OCI-LY1 (cell line): ENCODE measurements at regions not wholly inside any gene's neighbourhood (a gene's known extent, or its start where the extent isn't known, plus 50 kb on each side); places are given as distances from the start of the nearest gene placed in this dataset.

Experiments
- H2AFZ ChIP-seq: fragments of 200-600 bp; sonication (generic), shearing (Covaris generic); 2 replicates; pipeline ENCODE4 v1.6.0; 2014; ENCODE audit warnings: antibody characterized with exemption, mild to moderate bottlenecking, low read length
- H3F3A ChIP-seq: fragments of 200-600 bp; sonication (generic), shearing (Covaris generic); 2 replicates; pipeline ENCODE4 v1.6.0; 2014; ENCODE audit warnings: mild to moderate bottlenecking, antibody characterized with exemption, low read length, moderate library complexity; ENCODE audit not compliant: insufficient read depth
- H3K27ac ChIP-seq: fragments of 200-600 bp; sonication (generic); 2 replicates; pipeline ENCODE4 v1.5.1; 2014; ENCODE audit warnings: low read length, mixed run types, mild to moderate bottlenecking, low read depth; ENCODE audit not compliant: poor library complexity, severe bottlenecking
- H3K27me3 ChIP-seq: fragments of 200-600 bp; sonication (generic); 2 replicates; pipeline ENCODE4 v1.6.0; 2014; ENCODE audit warnings: antibody characterized with exemption, mild to moderate bottlenecking, low read length, moderate library complexity; ENCODE audit not compliant: insufficient read depth
- H3K36me3 ChIP-seq: fragments of 200-600 bp; sonication (generic); 2 replicates; pipeline ENCODE4 v1.6.1; 2014; ENCODE audit warnings: mild to moderate bottlenecking, antibody characterized with exemption, low read length, moderate library complexity, mixed read lengths; ENCODE audit not compliant: insufficient read depth
- H3K4me1 ChIP-seq: fragments of 200-600 bp; sonication (generic); 2 replicates; pipeline ENCODE4 v1.5.1; 2014; ENCODE audit warnings: mild to moderate bottlenecking, low read length, moderate library complexity; ENCODE audit not compliant: insufficient read depth, severe bottlenecking
- H3K4me2 ChIP-seq: fragments of 200-600 bp; sonication (generic), shearing (Covaris generic); 2 replicates; pipeline ENCODE4 v1.6.1; 2014; ENCODE audit warnings: low read length
- H3K4me3 ChIP-seq: fragments of 200-600 bp; sonication (generic); 2 replicates; pipeline ENCODE4 v1.5.1; 2014; ENCODE audit warnings: low read length, low read depth, mild to moderate bottlenecking, mixed read lengths; ENCODE audit not compliant: poor library complexity, severe bottlenecking
- H3K79me2 ChIP-seq: fragments of 200-600 bp; shearing (Covaris generic); 2 replicates; pipeline ENCODE4 v1.6.1; 2016; ENCODE audit warnings: mixed run types, low read length, mixed read lengths; ENCODE audit not compliant: insufficient read depth
- H3K9ac ChIP-seq: fragments of 200-600 bp; sonication (generic), shearing (Covaris generic); 2 replicates; pipeline ENCODE4 v1.6.1; 2014; ENCODE audit warnings: mild to moderate bottlenecking, low read length, mixed read lengths
- H3K9me2 ChIP-seq: fragments of 200-600 bp; sonication (generic), shearing (Covaris generic); 2 replicates; pipeline ENCODE4 v1.6.1; 2014; ENCODE audit warnings: low read depth, mild to moderate bottlenecking, low read length, mixed read lengths
- H3K9me3 ChIP-seq: fragments of 200-600 bp; shearing (Covaris generic); 2 replicates; pipeline ENCODE4 v1.6.1; 2014; ENCODE audit warnings: low read length, mixed read lengths
- H4K20me1 ChIP-seq: fragments of 200-600 bp; sonication (generic), shearing (Covaris generic); 2 replicates; pipeline ENCODE4 v1.6.0; 2016; ENCODE audit warnings: mild to moderate bottlenecking, low read length; ENCODE audit not compliant: insufficient read depth
- CTCF ChIP-seq: fragments of 200-600 bp; sonication (generic), shearing (Covaris generic); IDR thresholded peaks from 2 replicates; pipeline ENCODE4 v1.5.1; 2017; ENCODE audit warnings: mild to moderate bottlenecking, antibody characterized with exemption, low read length, moderate library complexity, mixed read lengths
- EZH2 ChIP-seq: fragments of 200-600 bp; sonication (generic), shearing (Covaris generic); IDR thresholded peaks from 2 replicates; pipeline ENCODE4 v1.8.0; 2017; ENCODE audit warnings: borderline replicate concordance, mixed run types, mild to moderate bottlenecking, antibody characterized with exemption, low read length, moderate library complexity, mixed read lengths

GRCh38 chr20:61045091-61045490 is 207.0 kb upstream of the CDH4 start:
- Histone ChIP-seq H3K79me2 (no peaks in the 10 kb centered on the region), H3K36me3 (no peaks in the 10 kb centered on the region), H3K27me3 (no peaks in the 10 kb centered on the region), H3K9me3 (no peaks in the 10 kb centered on the region), H3F3A (no peaks in the 10 kb centered on the region), H3K4me2 (no peak overlapping the region), H3K9me2 (no peaks in the 10 kb centered on the region), H3K4me3 (no peak overlapping the region), H3K4me1 (no peaks in the 10 kb centered on the region), H2AFZ (no peak overlapping the region), H3K9ac (no peak overlapping the region), H4K20me1 (no peaks in the 10 kb centered on the region), H3K27ac (no peak overlapping the region)
- TF ChIP-seq EZH2, result no peak

- Histone ChIP-seq H3K36me3 (no peaks in the 10 kb centered on the region), H3K9me3 (no peaks in the 10 kb centered on the region), H3K27me3 (no peaks in the 10 kb centered on the region), H3K4me3 (no peak overlapping the region), H2AFZ (no peak overlapping the region), H3F3A (no peaks in the 10 kb centered on the region), H4K20me1 (no peaks in the 10 kb centered on the region), H3K27ac (no peak overlapping the region), H3K9ac (no peak overlapping the region), H3K4me2 (no peak overlapping the region), H3K4me1 (no peaks in the 10 kb centered on the region), H3K79me2 (no peaks in the 10 kb centered on the region), H3K9me2 (no peaks in the 10 kb centered on the region)
- TF ChIP-seq CTCF (no peak), EZH2 (no peak)
Measured at GRCh38 chr20:61045876-61046585, 206.0 kb upstream of the CDH4 start.

- H3K27me3 ChIP-seq, result no peaks in the 10 kb centered on the region
- no peaks in the 10 kb centered on the region for H3K9me2 ChIP-seq
- H3K9me3 ChIP-seq, result no peaks in the 10 kb centered on the region
- no peak for TF ChIP-seq EZH2
- no peak for TF ChIP-seq CTCF
- no peak overlapping the region for H3K4me3 ChIP-seq
- no peaks in the 10 kb centered on the region for H3K4me1 ChIP-seq
- no peak overlapping the region for H3K9ac ChIP-seq
- H3F3A ChIP-seq, result no peaks in the 10 kb centered on the region
- no peak overlapping the region for H3K27ac ChIP-seq
- H4K20me1 ChIP-seq, result no peaks in the 10 kb centered on the region
- H3K4me2 ChIP-seq, result no peak overlapping the region
- H3K79me2 ChIP-seq, result no peaks in the 10 kb centered on the region
- H3K36me3 ChIP-seq, result no peaks in the 10 kb centered on the region
- H2AFZ ChIP-seq, result no peak overlapping the region
Measured at GRCh38 chr20:61046721-61047351, 205.2 kb upstream of the CDH4 start.
